ENCODE measurements at regions not wholly inside any gene's neighbourhood (a gene's known extent, or its start where the extent isn't known, plus 50 kb on each side); places are given as distances from the start of the nearest gene placed in this dataset.

DNA sequence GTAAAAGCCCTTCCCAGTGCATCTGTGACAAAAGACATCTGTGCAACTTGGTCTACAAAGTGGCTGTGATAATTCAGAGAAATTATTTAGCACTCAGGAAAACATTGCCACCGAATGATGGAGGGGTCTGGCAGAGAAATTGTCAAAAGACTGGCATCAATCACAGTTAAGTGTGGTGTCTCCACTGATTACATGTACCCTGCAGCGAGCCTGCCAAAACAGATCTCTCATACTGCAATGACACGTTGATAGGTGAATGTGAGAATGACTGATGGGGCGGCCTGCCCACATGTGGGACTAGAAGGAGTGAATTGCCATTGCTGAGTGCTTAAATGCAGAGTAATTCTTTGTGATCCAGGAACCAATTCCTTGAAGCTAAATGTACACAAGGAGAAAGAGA is 136.4 kb upstream of the PCSK5 start:
- Histone ChIP-seq H4K8ac (ENCODE audit: low read depth, low read length) (no peak overlapping the region), H2AK5ac (ENCODE audit: low read length) (no peak overlapping the region), H3K4me3 (ENCODE audit: low read length) (no peak overlapping the region), H3K79me2 (ENCODE audit: control insufficient read depth, insufficient read depth, low read length) (no peaks in the 10 kb centered on the region), H3K36me3 (ENCODE audit: control insufficient read depth, insufficient read depth, low read length) (no peaks in the 10 kb centered on the region), H3K27me3 (ENCODE audit: insufficient read depth, low read length, poor library complexity) (no peaks in the 10 kb centered on the region), H2BK120ac (ENCODE audit: low read depth, low read length) (no peak overlapping the region), H3K23ac (ENCODE audit: low read length) (no peak overlapping the region), H3K27ac (ENCODE audit: low read depth, low read length) (no peak overlapping the region), H3K56ac (ENCODE audit: low read length) (no peak overlapping the region), H3K4ac (ENCODE audit: low read depth, low read length) (no peak overlapping the region), H3K18ac (ENCODE audit: low read length) (no peak overlapping the region), H4K5ac (ENCODE audit: low read length) (no peak overlapping the region), H3K9ac (ENCODE audit: low read length) (no peak overlapping the region), H3K4me2 (ENCODE audit: low read length) (no peak overlapping the region), H2BK15ac (replicated peaks; ENCODE audit: low read depth) (no peak overlapping the region), H3K4me1 (ENCODE audit: control insufficient read depth, low read depth, low read length) (no peaks in the 10 kb centered on the region), H2BK5ac (ENCODE audit: low read length) (no peak overlapping the region), H3K79me1 (ENCODE audit: low read length) (no peaks in the 10 kb centered on the region)
- DNase-seq = no peak
- no CpG with 5 or more reads among the region's 4 CpGs for WGBS (ENCODE audit: extremely low coverage, insufficient coverage, low lambda C conversion rate)

- Histone ChIP-seq H3K4me2 (ENCODE audit: low read length) (no peak overlapping the region), H3K4me3 (ENCODE audit: low read length) (no peak overlapping the region), H2AK5ac (ENCODE audit: low read length) (no peak overlapping the region), H2BK120ac (ENCODE audit: low read depth, low read length) (no peak overlapping the region), H3K79me2 (ENCODE audit: control insufficient read depth, insufficient read depth, low read length) (no peaks in the 10 kb centered on the region), H2BK15ac (replicated peaks; ENCODE audit: low read depth) (no peak overlapping the region), H2BK5ac (ENCODE audit: low read length) (no peak overlapping the region), H3K23ac (ENCODE audit: low read length) (no peak overlapping the region), H3K56ac (ENCODE audit: low read length) (no peak overlapping the region), H3K79me1 (ENCODE audit: low read length) (no peaks in the 10 kb centered on the region), H4K8ac (ENCODE audit: low read depth, low read length) (no peak overlapping the region), H4K5ac (ENCODE audit: low read length) (no peak overlapping the region), H3K27me3 (ENCODE audit: insufficient read depth, low read length, poor library complexity) (no peaks in the 10 kb centered on the region), H3K4ac (ENCODE audit: low read depth, low read length) (no peak overlapping the region), H3K9ac (ENCODE audit: low read length) (no peak overlapping the region), H3K27ac (ENCODE audit: low read depth, low read length) (no peak overlapping the region), H3K36me3 (ENCODE audit: control insufficient read depth, insufficient read depth, low read length) (no peaks in the 10 kb centered on the region), H3K4me1 (ENCODE audit: control insufficient read depth, low read depth, low read length) (no peaks in the 10 kb centered on the region), H3K18ac (ENCODE audit: low read length) (no peak overlapping the region)
- no peak for DNase-seq
- no CpG with 5 or more reads among the region's 2 CpGs for WGBS (ENCODE audit: extremely low coverage, insufficient coverage, low lambda C conversion rate)
Measured at GRCh38 chr9:75775166-75775565, 115.3 kb upstream of the PCSK5 start.

DNA sequence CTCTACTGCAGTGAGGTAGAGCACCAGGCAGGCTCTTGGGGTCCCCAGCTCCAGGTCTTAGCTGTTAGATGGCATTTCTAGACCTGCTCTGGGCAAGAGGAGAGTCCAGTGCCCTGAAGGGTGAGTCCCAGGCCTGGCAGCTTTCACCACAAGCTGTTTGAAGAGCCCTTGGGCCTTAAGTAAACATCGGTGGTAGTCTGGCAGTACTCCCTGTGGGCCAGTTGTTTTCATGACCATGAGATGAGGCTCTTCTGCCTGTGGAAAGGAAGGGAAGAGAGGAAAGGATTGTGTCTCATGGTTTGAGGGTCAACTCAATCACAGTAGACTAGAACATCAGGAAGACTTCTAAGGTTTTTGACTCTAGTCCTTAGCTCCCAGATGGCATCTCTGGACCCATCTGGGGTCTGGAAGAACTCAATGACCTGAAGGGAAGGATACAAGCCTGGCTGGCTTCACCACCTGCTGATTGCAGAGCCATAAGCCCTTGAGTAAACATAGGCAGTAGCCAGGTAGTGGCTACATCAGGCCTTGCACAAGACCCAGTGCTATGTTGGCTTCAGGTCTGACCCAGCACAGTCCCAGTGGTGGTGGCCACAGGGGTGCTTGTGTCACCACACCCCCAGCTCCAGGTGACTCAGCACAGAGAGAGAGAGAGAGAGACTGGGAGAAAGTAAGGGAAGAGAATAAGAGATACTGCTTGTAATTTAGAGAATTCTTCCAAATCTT is 114.3 kb upstream of the PCSK5 start:
- Histone ChIP-seq H2BK5ac (ENCODE audit: low read length) (no peak overlapping the region), H3K36me3 (ENCODE audit: control insufficient read depth, insufficient read depth, low read length) (no peaks in the 10 kb centered on the region), H3K79me1 (ENCODE audit: low read length) (no peaks in the 10 kb centered on the region), H3K4me3 (ENCODE audit: low read length) (no peak overlapping the region), H3K18ac (ENCODE audit: low read length) (no peak overlapping the region), H3K27ac (ENCODE audit: low read depth, low read length) (no peak overlapping the region), H4K8ac (ENCODE audit: low read depth, low read length) (no peak overlapping the region), H2BK120ac (ENCODE audit: low read depth, low read length) (no peak overlapping the region), H4K5ac (ENCODE audit: low read length) (no peak overlapping the region), H3K23ac (ENCODE audit: low read length) (no peak overlapping the region), H3K27me3 (ENCODE audit: insufficient read depth, low read length, poor library complexity) (no peaks in the 10 kb centered on the region), H3K4me2 (ENCODE audit: low read length) (no peak overlapping the region), H3K9ac (ENCODE audit: low read length) (no peak overlapping the region), H3K79me2 (ENCODE audit: control insufficient read depth, insufficient read depth, low read length) (no peaks in the 10 kb centered on the region), H3K4ac (ENCODE audit: low read depth, low read length) (no peak overlapping the region), H3K56ac (ENCODE audit: low read length) (no peak overlapping the region), H3K4me1 (ENCODE audit: control insufficient read depth, low read depth, low read length) (no peaks in the 10 kb centered on the region), H2AK5ac (ENCODE audit: low read length) (no peak overlapping the region), H2BK15ac (replicated peaks; ENCODE audit: low read depth) (no peak overlapping the region)
- no CpG with 5 or more reads among the region's 1 CpG for WGBS (ENCODE audit: extremely low coverage, insufficient coverage, low lambda C conversion rate)
- no peak for DNase-seq

DNA sequence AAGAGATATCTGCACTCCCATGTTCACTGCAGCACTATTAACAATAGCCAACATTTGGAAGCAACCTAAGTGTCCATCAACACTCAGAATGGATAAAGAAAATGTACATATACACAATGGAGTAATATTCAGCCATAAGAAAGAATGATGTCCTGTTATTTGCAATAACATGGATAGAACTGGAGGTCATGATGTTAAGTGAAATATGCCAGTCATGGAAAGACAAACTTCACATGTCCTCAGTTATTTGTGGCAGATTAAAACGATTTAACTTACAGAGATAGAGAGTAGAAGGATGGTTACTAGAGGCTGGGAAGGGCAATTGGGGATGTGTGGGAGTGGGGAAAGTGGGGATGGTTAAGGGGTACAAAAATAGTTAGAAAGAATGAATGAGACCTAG is 110.3 kb upstream of the PCSK5 start:
- Histone ChIP-seq H3K56ac (ENCODE audit: low read length) (no peak overlapping the region), H3K4me1 (ENCODE audit: control insufficient read depth, low read depth, low read length) (no peaks in the 10 kb centered on the region)
- no peak for DNase-seq

DNA sequence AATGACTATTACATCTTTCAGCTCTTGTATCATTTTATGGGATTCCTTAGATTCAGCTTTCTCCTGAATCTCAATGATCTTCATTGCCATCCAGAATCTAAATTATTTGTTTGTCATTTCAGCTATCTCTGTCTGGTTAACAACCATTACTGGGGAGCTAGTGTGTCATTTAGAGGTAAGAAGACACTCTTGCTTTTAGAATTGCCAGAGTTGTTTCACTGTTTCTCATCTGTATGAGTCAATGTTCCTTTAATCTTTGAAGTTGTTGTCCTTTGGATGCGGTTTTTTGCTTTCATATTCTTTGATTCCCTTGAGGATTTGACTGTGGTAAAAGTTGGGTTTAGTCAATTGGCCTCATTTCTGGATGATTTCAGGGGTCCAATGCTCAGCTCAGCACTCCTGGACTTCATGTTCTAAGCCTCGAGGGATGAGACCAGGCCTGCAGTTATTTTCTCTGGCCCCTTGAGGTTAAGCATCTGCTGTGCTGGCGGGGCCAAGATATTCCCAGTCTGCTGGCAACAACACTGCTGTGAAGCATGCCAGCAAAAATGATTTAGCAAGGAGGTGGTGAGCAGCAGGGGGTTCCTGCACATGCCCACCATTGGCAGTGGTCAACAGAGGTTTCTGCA is 102.4 kb upstream of the PCSK5 start:
- no peak overlapping the region for H2BK120ac ChIP-seq (ENCODE audit: low read depth, low read length)
- H4K5ac ChIP-seq (ENCODE audit: low read length) = no peak overlapping the region
- no peak overlapping the region for H3K4ac ChIP-seq (ENCODE audit: low read depth, low read length)
- no peak overlapping the region for H3K9ac ChIP-seq (ENCODE audit: low read length)
- no peak overlapping the region for H3K18ac ChIP-seq (ENCODE audit: low read length)
- no peak overlapping the region for H3K27ac ChIP-seq (ENCODE audit: low read depth, low read length)
- H3K23ac ChIP-seq (ENCODE audit: low read length) = no peak overlapping the region
- no peaks in the 10 kb centered on the region for H3K4me1 ChIP-seq (ENCODE audit: control insufficient read depth, low read depth, low read length)
- no peak overlapping the region for H2AK5ac ChIP-seq (ENCODE audit: low read length)
- no peak for DNase-seq
- H2BK15ac ChIP-seq (replicated peaks; ENCODE audit: low read depth) = no peak overlapping the region
- no peak overlapping the region for H3K4me2 ChIP-seq (ENCODE audit: low read length)
- H2BK5ac ChIP-seq (ENCODE audit: low read length) = no peak overlapping the region
- no peaks in the 10 kb centered on the region for H3K36me3 ChIP-seq (ENCODE audit: control insufficient read depth, insufficient read depth, low read length)
- H3K79me1 ChIP-seq (ENCODE audit: low read length) = no peaks in the 10 kb centered on the region
- no peak overlapping the region for H4K8ac ChIP-seq (ENCODE audit: low read depth, low read length)
- H3K79me2 ChIP-seq (ENCODE audit: control insufficient read depth, insufficient read depth, low read length) = no peaks in the 10 kb centered on the region
- no peak overlapping the region for H3K4me3 ChIP-seq (ENCODE audit: low read length)
- no peak overlapping the region for H3K56ac ChIP-seq (ENCODE audit: low read length)
- no peaks in the 10 kb centered on the region for H3K27me3 ChIP-seq (ENCODE audit: insufficient read depth, low read length, poor library complexity)
- WGBS (ENCODE audit: extremely low coverage, insufficient coverage, low lambda C conversion rate) = no CpG with 5 or more reads among the region's 3 CpGs

More for the DNA sequence above, 110.3 kb upstream of the PCSK5 start:
- Histone ChIP-seq H3K36me3 (ENCODE audit: control insufficient read depth, insufficient read depth, low read length) (no peaks in the 10 kb centered on the region), H3K18ac (ENCODE audit: low read length) (no peak overlapping the region), H2BK5ac (ENCODE audit: low read length) (no peak overlapping the region), H3K27ac (ENCODE audit: low read depth, low read length) (no peak overlapping the region), H2BK15ac (replicated peaks; ENCODE audit: low read depth) (no peak overlapping the region), H4K5ac (ENCODE audit: low read length) (no peak overlapping the region), H2BK120ac (ENCODE audit: low read depth, low read length) (no peak overlapping the region), H3K79me2 (ENCODE audit: control insufficient read depth, insufficient read depth, low read length) (no peaks in the 10 kb centered on the region), H4K8ac (ENCODE audit: low read depth, low read length) (no peak overlapping the region), H3K4me2 (ENCODE audit: low read length) (no peak overlapping the region), H3K4ac (ENCODE audit: low read depth, low read length) (no peak overlapping the region), H3K4me3 (ENCODE audit: low read length) (no peak overlapping the region), H3K9ac (ENCODE audit: low read length) (no peak overlapping the region), H3K79me1 (ENCODE audit: low read length) (no peaks in the 10 kb centered on the region), H3K27me3 (ENCODE audit: insufficient read depth, low read length, poor library complexity) (no peaks in the 10 kb centered on the region), H2AK5ac (ENCODE audit: low read length) (no peak overlapping the region), H3K23ac (ENCODE audit: low read length) (no peak overlapping the region)
- whole genome bisulfite sequencing (ENCODE audit: extremely low coverage, insufficient coverage, low lambda C conversion rate) = 100% methylated on average over 1 of the region's 1 CpG
